GM18499 (cell line): ENCODE measurements at regions not wholly inside any gene's neighbourhood (a gene's known extent, or its start where the extent isn't known, plus 50 kb on each side); places are given as distances from the start of the nearest gene placed in this dataset.

Source experiments
- ATAC-seq: cut with Tn5 transposase; IDR thresholded peaks from one replicate; pipeline ENCODE4 v1.9.1; 2021; ENCODE audit warnings: moderate number of reproducible peaks; ENCODE audit not compliant: insufficient read depth, unreplicated experiment

GRCh38 chr15:38646716-38647115, 82.1 kb upstream of the RASGRP1 start:
- no peak for ATAC-seq

GRCh38 chr15:38647683-38648082, 83.1 kb upstream of the RASGRP1 start:
- ATAC-seq = no peak

GRCh38 chr15:38648121-38648843, 83.7 kb upstream of the RASGRP1 start:
- no peak for ATAC-seq

GRCh38 chr15:38650384-38650783, 85.8 kb upstream of the RASGRP1 start:
- no peak for ATAC-seq

- ATAC-seq = no peak
Measured at GRCh38 chr15:38650936-38651327, 86.3 kb upstream of the RASGRP1 start.

DNA sequence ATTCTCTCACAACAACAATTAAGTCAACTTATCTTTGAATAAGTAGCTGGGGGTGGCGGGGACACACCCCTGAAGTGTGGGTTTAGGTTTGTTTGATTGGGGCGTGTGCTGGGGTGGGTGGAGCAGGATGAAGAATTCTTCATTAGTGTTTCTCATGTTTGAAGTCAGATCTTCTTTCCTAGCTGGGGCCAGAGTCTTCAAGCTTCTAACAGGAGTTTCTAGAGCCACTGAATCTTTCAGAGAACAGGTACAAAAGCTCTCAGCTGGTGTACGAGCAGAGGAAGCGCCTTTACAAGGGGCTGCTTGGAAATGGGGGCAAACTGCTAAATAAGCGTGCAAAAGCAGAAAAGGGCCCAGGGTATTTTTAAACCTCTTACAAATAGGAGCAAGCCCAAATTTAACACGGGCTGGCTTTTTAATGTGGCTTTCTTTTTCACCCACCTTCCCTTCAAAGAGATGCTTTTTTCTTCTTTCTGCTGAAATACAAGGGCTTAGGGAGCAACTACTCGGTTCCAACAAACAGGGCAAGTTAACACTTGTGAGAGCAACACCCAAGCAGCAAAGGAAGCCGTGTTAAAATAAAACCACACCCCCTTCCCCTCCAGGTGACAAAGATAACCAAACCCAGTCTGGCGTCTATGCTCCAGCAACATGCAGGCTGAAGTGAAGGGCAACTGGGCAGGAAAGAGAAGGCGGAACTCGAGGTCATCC, 86.9 kb upstream of the RASGRP1 start:
- ATAC-seq = no peak

GRCh38 chr15:38652183-38652794, 87.7 kb upstream of the RASGRP1 start:
- no peak for ATAC-seq

GRCh38 chr15:38652998-38653397, 88.4 kb upstream of the RASGRP1 start:
- no peak for ATAC-seq

GRCh38 chr15:38658431-38658830, 93.8 kb upstream of the RASGRP1 start:
- no peak for ATAC-seq

GRCh38 chr15:38660738-38661137, 96.1 kb upstream of the RASGRP1 start:
- ATAC-seq = no peak

GRCh38 chr15:38662033-38662802, 97.6 kb upstream of the RASGRP1 start:
- ATAC-seq = no peak

DNA sequence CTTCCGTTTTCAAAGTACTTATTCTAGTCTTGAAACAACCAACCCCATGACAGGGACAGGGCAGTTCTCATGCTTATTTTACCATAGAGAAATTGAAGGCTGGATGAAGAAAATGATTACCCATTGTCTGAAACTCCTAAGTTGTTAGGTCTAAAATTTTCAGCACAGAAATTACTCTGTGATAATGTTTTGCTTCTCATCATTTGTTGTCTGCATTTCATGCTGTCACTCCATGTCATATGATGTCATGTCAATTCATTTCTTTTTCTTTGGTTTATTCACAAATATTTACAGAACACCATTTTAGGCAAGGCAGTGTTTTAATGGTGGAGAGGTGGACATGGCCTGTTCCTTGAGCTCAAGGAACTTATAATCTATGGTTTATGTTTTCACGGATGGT, 98.2 kb upstream of the RASGRP1 start:
- ATAC-seq = no peak

DNA sequence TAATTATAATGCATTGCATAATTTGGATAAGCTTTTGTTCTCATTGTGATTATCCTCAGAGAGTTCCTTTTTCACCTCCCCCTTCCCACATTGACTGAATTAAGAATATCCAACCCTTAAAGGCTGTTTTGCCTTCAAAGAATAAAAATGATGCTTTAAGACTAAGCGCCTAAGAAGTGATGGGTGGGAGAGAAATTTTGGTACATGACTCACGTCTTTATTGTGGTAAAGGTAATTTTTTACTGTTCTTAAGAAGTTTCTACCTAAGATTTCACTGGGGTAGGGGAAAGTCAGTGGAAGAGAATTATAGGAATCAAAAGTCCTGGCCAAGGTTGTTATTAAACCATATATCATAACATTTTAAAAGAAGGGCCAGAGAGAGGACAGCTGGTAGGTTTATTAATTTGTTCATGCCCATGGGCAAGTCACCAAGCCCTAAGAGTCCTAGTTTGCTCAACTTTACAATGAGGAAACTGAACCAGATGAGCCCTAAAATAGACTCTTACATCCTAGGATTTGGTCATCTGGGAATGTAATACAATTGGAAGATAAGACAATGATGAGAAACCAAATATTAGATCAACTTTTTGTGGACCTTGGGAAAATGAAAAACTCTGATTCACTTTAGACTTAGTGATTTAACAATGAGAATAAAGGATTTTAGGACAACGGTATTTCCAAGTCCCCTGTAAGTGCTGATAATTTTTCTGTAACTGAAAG, 101.1 kb upstream of the RASGRP1 start:
- ATAC-seq = no peak

DNA sequence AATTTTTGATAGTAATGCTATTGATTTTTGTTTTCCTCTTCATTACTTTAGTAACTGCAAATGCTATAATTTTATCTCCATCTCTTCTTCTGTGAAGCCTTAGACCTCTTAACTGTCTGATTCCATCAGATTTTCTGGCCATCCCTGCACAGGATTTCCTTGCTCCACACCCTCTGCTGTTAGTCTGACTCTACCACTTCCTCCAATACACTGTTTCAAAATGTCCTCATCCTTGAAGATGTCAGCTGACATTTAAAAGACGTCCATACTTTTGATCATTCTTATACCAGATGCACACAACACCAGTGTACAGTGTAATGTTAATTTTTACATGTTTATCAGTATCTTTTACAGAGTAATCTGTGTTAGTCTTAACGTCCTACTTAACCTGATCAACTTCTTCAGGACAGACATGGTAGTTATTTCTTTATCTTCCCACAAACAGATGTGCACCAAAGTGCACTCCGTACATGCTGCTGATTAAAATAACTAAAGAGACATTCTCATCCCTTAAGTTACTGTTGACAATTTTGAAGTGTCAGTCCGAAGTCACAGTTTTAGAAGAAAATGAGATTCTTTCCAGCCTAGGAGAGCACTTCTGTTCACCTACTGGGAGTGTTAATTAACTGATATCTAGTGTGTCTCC, 102.4 kb upstream of the RASGRP1 start:
- no peak for ATAC-seq

- ATAC-seq = no peak
Measured at GRCh38 chr15:38667890-38668850, 103.6 kb upstream of the RASGRP1 start.

DNA sequence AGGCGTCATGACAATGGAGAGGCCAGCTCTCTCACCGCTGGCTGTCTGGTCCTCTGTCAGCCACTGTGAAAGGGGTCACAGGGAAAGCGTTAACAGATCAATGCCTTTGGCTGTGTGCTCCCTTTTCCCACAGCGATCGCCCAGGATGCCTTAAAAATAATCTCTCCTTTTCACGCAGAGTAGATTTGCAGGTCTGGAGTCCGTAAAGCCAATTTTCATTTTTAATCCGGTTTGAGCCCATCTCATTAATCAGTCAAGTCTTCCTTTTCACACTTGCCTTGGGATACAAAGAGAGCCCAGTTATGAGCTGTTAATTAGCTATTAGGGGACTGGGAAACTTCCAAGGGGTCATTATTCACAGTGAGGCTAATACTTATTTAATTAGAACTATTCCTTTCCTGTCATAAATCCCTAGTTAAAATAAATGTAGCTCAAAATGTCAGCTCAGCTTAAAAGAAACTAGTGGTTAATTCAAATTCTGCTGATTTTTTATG, 104.3 kb upstream of the RASGRP1 start:
- no peak for ATAC-seq

- ATAC-seq = no peak
Measured at GRCh38 chr15:38670128-38671005, 105.8 kb upstream of the RASGRP1 start.

DNA sequence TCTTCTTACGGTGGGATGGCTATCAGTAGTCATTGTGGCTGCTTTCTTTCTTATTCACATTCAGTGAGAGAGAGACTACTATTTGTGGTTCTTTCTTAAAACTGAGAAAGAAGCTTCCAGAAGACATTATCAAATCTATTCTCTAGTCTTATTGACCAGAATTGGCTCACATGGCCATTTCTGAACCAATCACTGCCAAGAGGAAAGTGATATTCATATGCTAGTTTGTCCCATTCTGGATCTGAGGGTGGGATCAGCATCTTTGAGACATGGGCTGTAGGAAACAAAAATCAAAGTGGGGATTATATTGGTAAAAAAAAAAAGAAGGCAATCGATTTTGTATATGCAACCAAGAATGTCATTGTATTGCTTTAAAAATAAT, 106.4 kb upstream of the RASGRP1 start:
- ATAC-seq = no peak
